Natural killer cell (primary cell): ENCODE measurements at regions not wholly inside any gene's neighbourhood (a gene's known extent, or its start where the extent isn't known, plus 50 kb on each side); places are given as distances from the start of the nearest gene placed in this dataset.

ENCODE experiments used
- ATAC-seq, 3 donors: fragments of 150-1000 bp in 2 of 3; fragments of 200-7000 bp in 1 of 3; cut with Tn5 transposase; 1 replicate in 1 of 3; 2 replicates in 2 of 3; pipeline ENCODE4 v1.10.0; 2021; ENCODE audit warnings: mild to moderate bottlenecking in 2 of 3, moderate library complexity in 2 of 3
- DNase-seq, 2 donors: peaks; one replicate each; pipeline versions ENCODE4 v3.0.0 to v3.0.0-alpha.2; 2013 to 2021; ENCODE audit warnings: mixed read lengths in 1 of 2
- H3K27ac ChIP-seq: one replicate; pipeline ENCODE4 v1.5.1; 2013; ENCODE audit warnings: mild to moderate bottlenecking, low read length
- H3K27me3 ChIP-seq: one replicate; pipeline ENCODE4 v1.6.1; 2013; ENCODE audit warnings: low read length; ENCODE audit not compliant: control insufficient read depth, insufficient read depth
- H3K36me3 ChIP-seq: one replicate; pipeline ENCODE4 v1.6.1; 2013; ENCODE audit warnings: low read length; ENCODE audit not compliant: control insufficient read depth, insufficient read depth
- H3K4me1 ChIP-seq: one replicate; pipeline ENCODE4 v1.6.1; 2013; ENCODE audit warnings: low read length; ENCODE audit not compliant: control insufficient read depth, insufficient read depth
- H3K4me3 ChIP-seq: one replicate; pipeline ENCODE4 v1.5.1; 2013; ENCODE audit warnings: low read length
- H3K9me3 ChIP-seq: one replicate; pipeline ENCODE4 v1.6.1; 2013; ENCODE audit warnings: low read length; ENCODE audit not compliant: control insufficient read depth, insufficient read depth
- H3K27ac Mint-ChIP-seq, 2 donors: one replicate each; pipeline ENCODE4 v1.8.0; 2022; ENCODE audit warnings: mild to moderate bottlenecking in 2 of 2, mixed read lengths in 2 of 2, moderate library complexity in 1 of 2
- H3K27me3 Mint-ChIP-seq, 2 donors: one replicate each; pipeline ENCODE4 v1.8.0; 2022; ENCODE audit warnings: low read depth in 2 of 2, mixed read lengths in 2 of 2
- H3K36me3 Mint-ChIP-seq: one replicate; pipeline ENCODE4 v1.8.0; 2022; ENCODE audit warnings: mixed read lengths
- H3K4me1 Mint-ChIP-seq, 2 donors: one replicate each; pipeline ENCODE4 v1.8.0; 2022; ENCODE audit warnings: mixed read lengths in 2 of 2
- H3K4me3 Mint-ChIP-seq: one replicate; pipeline ENCODE4 v1.8.0; 2022; ENCODE audit warnings: mild to moderate bottlenecking, moderate library complexity, mixed read lengths
- H3K9me3 Mint-ChIP-seq, 2 donors: one replicate each; pipeline ENCODE4 v1.8.0; 2022; ENCODE audit warnings: mixed read lengths in 2 of 2
- WGBS: methylation state at CpG from one replicate; pipeline ENCODE4 v1.1.7; 2013; ENCODE audit warnings: missing lambda C conversion rate; ENCODE audit not compliant: insufficient coverage; 5-methylcytosine and 5-hydroxymethylcytosine counted together
- intact Hi-C: fragments of 100-400 bp; cut with micrococcal nuclease; formaldehyde crosslinking; loops from one replicate; pipeline ENCODE4 v1.14.2; 2022
- TF ChIP-seq, protein P1 (sequence below): fragments of 200-600 bp; IDR thresholded peaks from one replicate; pipeline ENCODE4 v1.8.0; 2022; ENCODE audit warnings: antibody characterized with exemption

DNA sequence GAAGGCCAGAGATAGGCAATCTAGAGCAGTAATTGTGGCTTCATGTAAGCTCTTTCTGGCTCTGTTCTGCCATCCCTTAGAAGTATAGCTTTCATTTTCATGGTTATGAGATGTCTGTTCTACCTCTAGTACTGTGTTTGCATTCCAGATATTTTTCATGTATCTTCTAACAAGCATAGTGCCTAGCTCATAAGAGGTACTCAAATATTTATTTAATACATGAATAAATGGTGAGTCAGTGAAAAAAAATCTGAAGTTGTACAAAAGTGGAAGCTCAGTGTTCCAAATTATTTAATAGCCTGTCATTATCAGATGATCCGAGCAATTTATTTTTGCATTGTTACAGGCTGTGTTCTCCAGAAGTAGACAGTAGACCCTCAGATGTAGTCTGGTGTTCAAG lies 64.3 kb downstream of the OXSM start:
- peaks cover 0 to 7% of the 10 kb centered on the region in 2 donors for H3K27me3 Mint-ChIP-seq
- H3K4me3 Mint-ChIP-seq, result no peak overlapping the region
- H3K9me3 ChIP-seq, result no peaks in the 10 kb centered on the region
- ATAC-seq, result no peak
- no peaks in the 10 kb centered on the region for H3K9me3 Mint-ChIP-seq
- H3K4me1 ChIP-seq, result no peaks in the 10 kb centered on the region
- H3K4me3 ChIP-seq, result no peak overlapping the region
- TF ChIP-seq, protein P1, sequence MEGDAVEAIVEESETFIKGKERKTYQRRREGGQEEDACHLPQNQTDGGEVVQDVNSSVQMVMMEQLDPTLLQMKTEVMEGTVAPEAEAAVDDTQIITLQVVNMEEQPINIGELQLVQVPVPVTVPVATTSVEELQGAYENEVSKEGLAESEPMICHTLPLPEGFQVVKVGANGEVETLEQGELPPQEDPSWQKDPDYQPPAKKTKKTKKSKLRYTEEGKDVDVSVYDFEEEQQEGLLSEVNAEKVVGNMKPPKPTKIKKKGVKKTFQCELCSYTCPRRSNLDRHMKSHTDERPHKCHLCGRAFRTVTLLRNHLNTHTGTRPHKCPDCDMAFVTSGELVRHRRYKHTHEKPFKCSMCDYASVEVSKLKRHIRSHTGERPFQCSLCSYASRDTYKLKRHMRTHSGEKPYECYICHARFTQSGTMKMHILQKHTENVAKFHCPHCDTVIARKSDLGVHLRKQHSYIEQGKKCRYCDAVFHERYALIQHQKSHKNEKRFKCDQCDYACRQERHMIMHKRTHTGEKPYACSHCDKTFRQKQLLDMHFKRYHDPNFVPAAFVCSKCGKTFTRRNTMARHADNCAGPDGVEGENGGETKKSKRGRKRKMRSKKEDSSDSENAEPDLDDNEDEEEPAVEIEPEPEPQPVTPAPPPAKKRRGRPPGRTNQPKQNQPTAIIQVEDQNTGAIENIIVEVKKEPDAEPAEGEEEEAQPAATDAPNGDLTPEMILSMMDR, result no peak
- H3K27me3 ChIP-seq, result no peaks in the 10 kb centered on the region
- WGBS, result 80% methylated on average over 1 of the region's 1 CpG
- peaks cover 0 to 4% of the 10 kb centered on the region in 2 donors for H3K4me1 Mint-ChIP-seq
- intact Hi-C loops, result no loop called here
- H3K36me3 Mint-ChIP-seq, result no peaks in the 10 kb centered on the region
- no peaks in the 10 kb centered on the region for H3K36me3 ChIP-seq
- no peak overlapping the region for H3K27ac ChIP-seq
- H3K27ac Mint-ChIP-seq, result no peak overlapping the region
- no peak for DNase-seq

DNA sequence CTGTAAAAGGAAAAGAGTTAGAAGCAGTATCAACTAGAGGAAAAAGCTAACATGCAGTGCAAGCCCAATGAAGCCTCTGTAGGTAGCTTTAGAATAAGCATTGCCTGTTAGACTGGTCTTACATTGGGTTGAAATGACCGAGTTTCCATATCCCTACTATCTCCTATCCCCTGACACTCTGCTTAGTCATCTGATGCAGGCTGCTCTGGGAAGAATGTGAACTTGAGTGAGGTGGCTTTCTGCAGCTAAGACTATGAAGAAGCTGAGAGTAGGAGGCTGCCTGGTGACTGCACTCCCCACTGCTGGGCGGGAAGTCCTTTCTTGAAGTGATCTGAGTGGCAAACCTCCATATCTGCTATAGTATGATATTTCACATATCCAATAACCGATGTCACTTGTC lies 64.7 kb downstream of the OXSM start:
- no peak for ATAC-seq
- WGBS, result 100% methylated on average over 1 of the region's 3 CpGs
- TF ChIP-seq, protein P1, result no peak
- Mint-ChIP-seq H3K27me3 (peaks cover 0 to 7% of the 10 kb centered on the region in 2 donors), H3K4me1 (peaks cover 0 to 4% of the 10 kb centered on the region in 2 donors), H3K27ac (no peak overlapping the region), H3K36me3 (no peaks in the 10 kb centered on the region), H3K4me3 (no peak overlapping the region), H3K9me3 (no peaks in the 10 kb centered on the region)
- Histone ChIP-seq H3K4me1 (no peaks in the 10 kb centered on the region), H3K4me3 (no peak overlapping the region), H3K36me3 (no peaks in the 10 kb centered on the region), H3K9me3 (no peaks in the 10 kb centered on the region), H3K27me3 (no peaks in the 10 kb centered on the region), H3K27ac (no peak overlapping the region)
- intact Hi-C loops, result loop anchor here (5.0 kb wide), 1 partner anchor 72 kb away; the partner anchor contains the start of gene NGLY1
- DNase-seq, result no peak

DNA sequence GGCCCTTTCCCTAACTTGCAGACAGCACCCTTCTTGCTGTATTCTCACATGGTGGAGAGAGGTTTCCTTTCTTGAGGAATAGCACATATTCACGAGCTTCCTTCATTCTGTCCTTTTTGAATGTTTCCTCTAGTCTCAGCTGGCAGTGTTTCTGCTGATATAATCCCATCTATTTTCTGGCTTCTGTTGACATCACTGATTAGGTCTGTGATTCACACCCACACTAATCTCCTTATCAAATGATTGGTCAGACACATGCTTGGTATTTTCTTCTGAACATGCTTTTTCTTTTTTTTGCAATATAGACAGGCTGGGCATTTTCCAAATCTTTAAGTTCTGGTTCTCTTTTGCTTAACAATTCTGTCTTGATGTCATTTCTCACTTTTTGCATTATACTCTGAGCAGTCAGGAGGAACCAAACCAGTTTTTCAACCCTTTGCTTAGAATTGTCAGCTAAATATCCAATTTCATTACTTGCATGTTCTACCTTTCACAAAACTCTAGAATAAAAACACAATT lies 65.4 kb downstream of the OXSM start:
- Mint-ChIP-seq H3K27ac (no peak overlapping the region), H3K9me3 (no peaks in the 10 kb centered on the region), H3K36me3 (no peaks in the 10 kb centered on the region), H3K4me3 (no peak overlapping the region), H3K27me3 (peaks cover 0 to 7% of the 10 kb centered on the region in 2 donors), H3K4me1 (peaks cover 0 to 4% of the 10 kb centered on the region in 2 donors)
- Histone ChIP-seq H3K4me3 (no peak overlapping the region), H3K9me3 (no peaks in the 10 kb centered on the region), H3K4me1 (no peaks in the 10 kb centered on the region), H3K36me3 (no peaks in the 10 kb centered on the region), H3K27ac (no peak overlapping the region), H3K27me3 (no peaks in the 10 kb centered on the region)
- ATAC-seq, result no peak
- DNase-seq, result no peak
- TF ChIP-seq, protein P1, result no peak
- 82% methylated on average over 1 of the region's 1 CpG for WGBS
- intact Hi-C loops, result loop anchor here (5.0 kb wide), 1 partner anchor 73 kb away; the partner anchor contains the start of gene NGLY1

DNA sequence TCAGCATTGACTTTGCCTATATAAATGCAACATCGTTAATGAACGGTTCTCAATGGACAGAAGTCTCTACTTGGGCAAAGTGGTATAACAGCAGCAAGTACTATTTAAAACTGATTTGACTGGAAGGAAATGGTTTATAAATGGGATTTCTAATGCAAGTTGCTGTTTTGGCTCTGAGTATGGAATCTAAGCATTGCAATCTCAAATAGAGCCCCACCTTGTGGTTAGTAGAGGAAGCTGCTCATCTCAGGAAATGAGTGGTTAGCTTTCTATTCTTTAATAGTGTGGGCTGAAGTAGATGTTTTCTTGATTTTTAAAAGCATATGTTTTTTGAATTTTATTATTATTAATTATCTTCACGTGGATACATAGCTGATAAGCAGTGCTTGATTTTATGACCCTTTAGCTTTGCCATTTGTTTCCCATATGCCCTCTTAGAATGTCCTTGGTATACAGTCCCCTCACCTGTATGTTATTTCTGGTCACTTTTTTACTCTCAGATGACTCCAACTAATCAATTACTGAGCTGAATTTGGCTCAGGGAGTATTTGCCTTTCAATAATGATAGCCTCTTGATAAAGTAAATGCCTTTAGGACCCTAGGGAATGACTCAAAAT lies 67.1 kb downstream of the OXSM start:
- Histone ChIP-seq H3K4me3 (no peak overlapping the region), H3K4me1 (no peaks in the 10 kb centered on the region), H3K9me3 (no peaks in the 10 kb centered on the region), H3K36me3 (no peaks in the 10 kb centered on the region), H3K27me3 (no peaks in the 10 kb centered on the region), H3K27ac (no peak overlapping the region)
- TF ChIP-seq, protein P1, result peak; percentile 87
- WGBS, result 67% methylated on average over 3 of the region's 3 CpGs
- H3K27me3 Mint-ChIP-seq, result no peaks in the 10 kb centered on the region
- DNase-seq (peak in 1 of 2 donors; percentile 69), ATAC-seq (peak; percentile 71 to 90 (median 86))
- H3K27ac Mint-ChIP-seq, result no peak overlapping the region
- intact Hi-C loops, result loop anchor here (1.0 to 5.0 kb wide), 2 partner anchors 75 to 209 kb away; partner anchors contain the start of gene NGLY1
- no peaks in the 10 kb centered on the region for H3K9me3 Mint-ChIP-seq
- no peaks in the 10 kb centered on the region for H3K36me3 Mint-ChIP-seq
- no peak overlapping the region for H3K4me3 Mint-ChIP-seq
- H3K4me1 Mint-ChIP-seq, result peaks cover 0 to 4% of the 10 kb centered on the region in 2 donors
